ENCODE measurements at regions not wholly inside any gene's neighbourhood (a gene's known extent, or its start where the extent isn't known, plus 50 kb on each side); places are given as distances from the start of the nearest gene placed in this dataset.

DNA sequence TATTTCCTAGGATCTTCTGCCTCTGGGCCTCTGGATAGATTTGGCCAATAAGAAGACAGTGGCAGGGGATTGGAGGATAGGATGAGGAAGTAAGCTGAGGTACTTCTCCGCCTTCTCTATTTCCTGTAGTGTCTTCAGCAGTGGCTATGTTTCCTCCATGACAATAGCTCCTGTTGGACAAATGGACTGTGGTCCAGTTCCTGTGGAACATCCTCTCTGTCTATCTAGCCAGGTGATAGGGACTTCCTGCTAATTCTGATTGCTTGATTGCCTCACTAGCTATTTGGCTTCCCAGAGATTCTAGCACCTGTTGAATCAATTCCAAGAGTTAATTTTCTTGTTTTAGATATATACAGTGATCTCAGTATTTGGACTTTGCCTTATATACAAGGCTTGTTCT is 456.2 kb upstream of the NECTIN3 start:
- TF ChIP-seq, protein P1, sequence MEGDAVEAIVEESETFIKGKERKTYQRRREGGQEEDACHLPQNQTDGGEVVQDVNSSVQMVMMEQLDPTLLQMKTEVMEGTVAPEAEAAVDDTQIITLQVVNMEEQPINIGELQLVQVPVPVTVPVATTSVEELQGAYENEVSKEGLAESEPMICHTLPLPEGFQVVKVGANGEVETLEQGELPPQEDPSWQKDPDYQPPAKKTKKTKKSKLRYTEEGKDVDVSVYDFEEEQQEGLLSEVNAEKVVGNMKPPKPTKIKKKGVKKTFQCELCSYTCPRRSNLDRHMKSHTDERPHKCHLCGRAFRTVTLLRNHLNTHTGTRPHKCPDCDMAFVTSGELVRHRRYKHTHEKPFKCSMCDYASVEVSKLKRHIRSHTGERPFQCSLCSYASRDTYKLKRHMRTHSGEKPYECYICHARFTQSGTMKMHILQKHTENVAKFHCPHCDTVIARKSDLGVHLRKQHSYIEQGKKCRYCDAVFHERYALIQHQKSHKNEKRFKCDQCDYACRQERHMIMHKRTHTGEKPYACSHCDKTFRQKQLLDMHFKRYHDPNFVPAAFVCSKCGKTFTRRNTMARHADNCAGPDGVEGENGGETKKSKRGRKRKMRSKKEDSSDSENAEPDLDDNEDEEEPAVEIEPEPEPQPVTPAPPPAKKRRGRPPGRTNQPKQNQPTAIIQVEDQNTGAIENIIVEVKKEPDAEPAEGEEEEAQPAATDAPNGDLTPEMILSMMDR (IDR thresholded peaks at IDR 0.05): no peak
- no peaks in the 10 kb centered on the region for H3K27me3 Mint-ChIP-seq (ENCODE audit: low read depth, poor library complexity)
- H3K36me3 Mint-ChIP-seq (ENCODE audit: low read depth): no peaks in the 10 kb centered on the region
- DNase-seq: no peak
- H3K27ac Mint-ChIP-seq: no peak overlapping the region
- H3K9me3 Mint-ChIP-seq: no peaks in the 10 kb centered on the region
- H3K4me3 Mint-ChIP-seq: no peak overlapping the region
- H3K4me1 Mint-ChIP-seq: peaks cover 12% of the 10 kb centered on the region

GRCh38 chr3:110618512-110619226 is 452.9 kb upstream of the NECTIN3 start:
- no peaks in the 10 kb centered on the region for H3K9me3 Mint-ChIP-seq
- H3K27ac Mint-ChIP-seq: no peak overlapping the region
- no peaks in the 10 kb centered on the region for H3K27me3 Mint-ChIP-seq (ENCODE audit: low read depth, poor library complexity)
- H3K36me3 Mint-ChIP-seq (ENCODE audit: low read depth): no peaks in the 10 kb centered on the region
- H3K4me1 Mint-ChIP-seq: peaks cover 11% of the 10 kb centered on the region
- DNase-seq: no peak
- H3K4me3 Mint-ChIP-seq: no peak overlapping the region
- TF ChIP-seq, protein P1 (IDR thresholded peaks at IDR 0.05): no peak

GRCh38 chr3:110620118-110620517 is 451.5 kb upstream of the NECTIN3 start:
- no peak for DNase-seq
- Mint-ChIP-seq H3K27me3 (ENCODE audit: low read depth, poor library complexity) (no peaks in the 10 kb centered on the region), H3K4me3 (no peak overlapping the region), H3K27ac (no peak overlapping the region), H3K36me3 (ENCODE audit: low read depth) (no peaks in the 10 kb centered on the region), H3K9me3 (no peaks in the 10 kb centered on the region), H3K4me1 (no peaks in the 10 kb centered on the region)
- TF ChIP-seq, protein P1 (IDR thresholded peaks at IDR 0.05): no peak

GRCh38 chr3:110623571-110623970 is 448.0 kb upstream of the NECTIN3 start:
- no peaks in the 10 kb centered on the region for H3K27me3 Mint-ChIP-seq (ENCODE audit: low read depth, poor library complexity)
- H3K4me3 Mint-ChIP-seq: no peak overlapping the region
- peaks cover 6% of the 10 kb centered on the region for H3K4me1 Mint-ChIP-seq
- H3K36me3 Mint-ChIP-seq (ENCODE audit: low read depth): no peaks in the 10 kb centered on the region
- H3K9me3 Mint-ChIP-seq: no peaks in the 10 kb centered on the region
- DNase-seq: no peak
- H3K27ac Mint-ChIP-seq: no peak overlapping the region
- TF ChIP-seq, protein P1 (IDR thresholded peaks at IDR 0.05): no peak

- H3K27ac Mint-ChIP-seq: no peak overlapping the region
Observed at GRCh38 chr3:110624576-110624975, 447.0 kb upstream of the NECTIN3 start.

More at GRCh38 chr3:110624576-110624975, 447.0 kb upstream of the NECTIN3 start:
- peaks cover 10% of the 10 kb centered on the region for H3K4me1 Mint-ChIP-seq
- H3K4me3 Mint-ChIP-seq: no peak overlapping the region
- H3K27me3 Mint-ChIP-seq (ENCODE audit: low read depth, poor library complexity): no peaks in the 10 kb centered on the region
- no peaks in the 10 kb centered on the region for H3K36me3 Mint-ChIP-seq (ENCODE audit: low read depth)
- TF ChIP-seq, protein P1 (IDR thresholded peaks at IDR 0.05): no peak
- no peaks in the 10 kb centered on the region for H3K9me3 Mint-ChIP-seq
- no peak for DNase-seq
